BJ (cell line): ENCODE measurements at regions not wholly inside any gene's neighbourhood (a gene's known extent, or its start where the extent isn't known, plus 50 kb on each side); places are given as distances from the start of the nearest gene placed in this dataset.

Source experiments
- CTCF ChIA-PET: fragments of 350-600 bp; formaldehyde crosslinking; extraction: SDS; loops from one replicate; lab custom pipeline; 2021; ENCODE audit warnings: antibody characterized with exemption, inconsistent platforms; lab: Yijun Ruan, JAX
- POLR2A ChIA-PET: fragments of 300-600 bp; sonication (Branson Sonifier 250); formaldehyde crosslinking; extraction: SDS; loops from one replicate; lab custom pipeline; 2021; ENCODE audit warnings: antibody characterized with exemption; lab: Charles Lee
- DNase-seq: peaks from one replicate; pipeline ENCODE4 v3.0.0-alpha.2; 2011; ENCODE audit warnings: low read depth
- H3K27me3 ChIP-seq: 2 replicates; pipeline ENCODE4 v1.6.0; 2011; ENCODE audit warnings: low read length; ENCODE audit not compliant: control insufficient read depth, insufficient read depth
- H3K36me3 ChIP-seq: 2 replicates; pipeline ENCODE4 v1.5.1; 2011; ENCODE audit warnings: low read length; ENCODE audit not compliant: control insufficient read depth, insufficient read depth
- H3K4me3 ChIP-seq: 2 replicates; pipeline ENCODE4 v1.5.1; 2011; ENCODE audit warnings: low read depth, mild to moderate bottlenecking, control low read depth, low read length
- CTCF ChIP-seq: IDR thresholded peaks from 2 replicates; pipeline ENCODE4 v1.5.1; 2011; ENCODE audit warnings: low read depth, mild to moderate bottlenecking, control low read depth, inconsistent platforms, low read length, moderate library complexity; ENCODE audit not compliant: insufficient read depth

- Histone ChIP-seq H3K4me3 (no peak overlapping the region), H3K36me3 (no peaks in the 10 kb centered on the region), H3K27me3 (no peaks in the 10 kb centered on the region)
- ChIA-PET CTCF (no interaction called here), POLR2A (no interaction called here)
- no peak for TF ChIP-seq CTCF
- DNase-seq: no peak
Observed at GRCh38 chr17:71724339-71724738, 396.5 kb upstream of the SOX9 start.

GRCh38 chr17:71725811-71726210 is 395.0 kb upstream of the SOX9 start:
- H3K4me3 ChIP-seq: no peak overlapping the region
- no peak for TF ChIP-seq CTCF
- no peaks in the 10 kb centered on the region for H3K27me3 ChIP-seq
- no peaks in the 10 kb centered on the region for H3K36me3 ChIP-seq
- ChIA-PET CTCF (no interaction called here), POLR2A (no interaction called here)
- DNase-seq: no peak

- no peaks in the 10 kb centered on the region for H3K27me3 ChIP-seq
- no peak for TF ChIP-seq CTCF
- ChIA-PET CTCF (interaction anchor here (0.9 to 1.2 kb wide), 2 partner anchors 11 to 158 kb away, joined by 3 read pairs; no protein-coding TSS in a partner anchor), POLR2A (no interaction called here)
- H3K36me3 ChIP-seq: no peaks in the 10 kb centered on the region
- DNase-seq: no peak
- no peak overlapping the region for H3K4me3 ChIP-seq
Observed at GRCh38 chr17:71726341-71726740, 394.5 kb upstream of the SOX9 start.

- DNase-seq: no peak
- CTCF ChIA-PET: interaction anchor here (0.9 to 1.2 kb wide), 2 partner anchors 10 to 157 kb away, joined by 3 read pairs; no protein-coding TSS in a partner anchor
- no peak for TF ChIP-seq CTCF
- Histone ChIP-seq H3K27me3 (no peaks in the 10 kb centered on the region), H3K4me3 (no peak overlapping the region), H3K36me3 (no peaks in the 10 kb centered on the region)
- POLR2A ChIA-PET: no interaction called here
Observed at GRCh38 chr17:71727292-71727691, 393.5 kb upstream of the SOX9 start.

GRCh38 chr17:71727723-71728122 is 393.1 kb upstream of the SOX9 start:
- no peaks in the 10 kb centered on the region for H3K27me3 ChIP-seq
- ChIA-PET POLR2A (no interaction called here), CTCF (no interaction called here)
- no peak for DNase-seq
- no peak for TF ChIP-seq CTCF
- H3K36me3 ChIP-seq: no peaks in the 10 kb centered on the region
- no peak overlapping the region for H3K4me3 ChIP-seq
